Calu3 (cell line): ENCODE measurements at regions not wholly inside any gene's neighbourhood (a gene's known extent, or its start where the extent isn't known, plus 50 kb on each side); places are given as distances from the start of the nearest gene placed in this dataset.

Experiments used
- BruUV-seq: library from RNA; stranded (reverse); fragments of 400-500 nt; replicated peaks from 2 replicates; lab custom pipeline; 2021; lab: Mats Ljungman, UMichigan
- CTCF ChIA-PET: fragments of 300-600 bp; sonication (Branson Sonifier 250); formaldehyde crosslinking; loops from one replicate; lab custom pipeline; 2022; ENCODE audit warnings: antibody characterized with exemption; lab: Charles Lee
- DNase-seq: peaks from one replicate; pipeline ENCODE4 v3.0.0; 2022
- H3K27ac Mint-ChIP-seq: one replicate; pipeline ENCODE4 v1.8.0; 2022; ENCODE audit warnings: mixed read lengths; ENCODE audit not compliant: unreplicated experiment
- H3K27me3 Mint-ChIP-seq: one replicate; pipeline ENCODE4 v1.8.0; 2022; ENCODE audit warnings: mixed read lengths; ENCODE audit not compliant: unreplicated experiment
- H3K36me3 Mint-ChIP-seq: one replicate; pipeline ENCODE4 v1.8.0; 2022; ENCODE audit warnings: mild to moderate bottlenecking, moderate library complexity, mixed read lengths; ENCODE audit not compliant: insufficient read depth, unreplicated experiment
- H3K4me1 Mint-ChIP-seq: one replicate; pipeline ENCODE4 v1.8.0; 2022; ENCODE audit warnings: mild to moderate bottlenecking, low read depth, mixed read lengths; ENCODE audit not compliant: unreplicated experiment
- H3K4me3 Mint-ChIP-seq: one replicate; pipeline ENCODE4 v1.8.0; 2022; ENCODE audit warnings: mild to moderate bottlenecking, low read depth, moderate library complexity, mixed read lengths; ENCODE audit not compliant: unreplicated experiment
- H3K9me3 Mint-ChIP-seq: one replicate; pipeline ENCODE4 v1.8.0; 2022; ENCODE audit warnings: low read depth, mixed read lengths; ENCODE audit not compliant: unreplicated experiment
- intact Hi-C: fragments of 100-400 bp; cut with micrococcal nuclease; formaldehyde crosslinking; loops from one replicate; pipeline ENCODE4 v1.10.0; 2022; ENCODE audit not compliant: unreplicated experiment
- TF ChIP-seq, protein P1 (sequence below): fragments of 200-600 bp; IDR thresholded peaks from one replicate; pipeline ENCODE4 v1.8.0; 2022; ENCODE audit warnings: antibody characterized with exemption; ENCODE audit not compliant: unreplicated experiment

DNA sequence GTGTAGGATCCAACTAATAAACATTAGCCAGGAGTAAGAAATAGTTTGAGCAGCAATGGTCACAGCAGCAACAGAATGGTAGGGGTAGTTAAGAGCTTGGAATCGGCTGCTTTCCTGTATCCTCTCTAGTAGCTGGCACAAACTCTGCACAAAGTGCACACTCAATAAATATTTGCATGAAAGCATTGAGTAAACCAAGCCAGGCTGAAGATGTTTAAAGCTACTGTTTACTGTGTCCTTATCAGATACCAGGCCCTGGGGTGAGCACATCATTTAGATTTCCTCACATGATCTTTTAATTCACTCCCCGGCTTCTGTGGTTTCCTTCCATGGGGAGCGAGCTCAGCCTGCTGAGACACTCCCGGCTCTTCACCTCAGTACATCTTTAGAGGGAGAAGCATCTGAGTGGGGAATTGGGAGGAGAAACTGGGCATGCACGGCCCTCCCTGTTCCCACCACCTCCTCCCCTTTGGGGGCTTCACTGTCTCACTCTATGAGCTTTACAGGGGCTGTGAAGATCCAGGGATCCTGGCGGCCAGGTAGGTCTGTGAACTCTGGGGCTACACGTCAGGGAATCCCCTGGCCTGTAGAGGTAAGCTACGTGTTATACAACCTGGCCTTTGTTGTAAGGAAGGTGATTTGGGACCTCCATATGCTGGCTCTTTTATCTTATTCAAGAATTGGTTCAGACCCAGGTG is 107.2 kb upstream of the VASH1 start:
- peaks cover 98% of the 10 kb centered on the region for H3K27me3 Mint-ChIP-seq

DNA sequence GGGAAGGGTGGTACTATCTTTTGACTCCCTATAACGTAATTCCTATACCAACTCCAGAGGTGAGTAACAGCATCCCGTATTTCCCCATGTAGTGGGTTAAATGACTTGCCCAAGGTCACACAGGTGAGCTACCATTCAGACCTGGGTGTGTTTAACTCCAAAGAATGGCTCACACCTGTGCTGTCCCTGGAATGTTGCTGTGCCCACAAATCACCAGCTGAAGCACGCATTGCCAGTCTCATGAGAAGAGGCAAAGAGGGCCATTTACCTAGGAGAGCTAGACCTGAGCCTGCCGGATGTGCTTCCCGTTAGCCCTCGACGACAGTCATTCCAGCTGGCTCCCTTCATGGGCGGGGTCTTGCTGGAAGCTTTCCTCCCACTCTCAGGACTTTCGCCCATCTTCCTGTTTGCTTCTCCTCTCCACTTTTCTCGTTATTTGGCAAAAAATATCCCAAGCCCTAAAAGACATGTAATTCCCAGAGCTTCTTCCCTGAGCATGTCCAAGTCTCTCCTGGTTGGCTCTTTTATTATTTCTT is 106.6 kb upstream of the VASH1 start:
- no peak overlapping the region for H3K27ac Mint-ChIP-seq
- intact Hi-C loops: no loop called here
- BruUV-seq: no TSS peak
- H3K27me3 Mint-ChIP-seq: peaks cover 98% of the 10 kb centered on the region
- CTCF ChIA-PET: interaction anchor here (0.6 kb wide), 1 partner anchor 974 kb away, joined by 6 read pairs; no protein-coding TSS in a partner anchor
- H3K36me3 Mint-ChIP-seq: peaks cover 5% of the 10 kb centered on the region
- TF ChIP-seq, protein P1, sequence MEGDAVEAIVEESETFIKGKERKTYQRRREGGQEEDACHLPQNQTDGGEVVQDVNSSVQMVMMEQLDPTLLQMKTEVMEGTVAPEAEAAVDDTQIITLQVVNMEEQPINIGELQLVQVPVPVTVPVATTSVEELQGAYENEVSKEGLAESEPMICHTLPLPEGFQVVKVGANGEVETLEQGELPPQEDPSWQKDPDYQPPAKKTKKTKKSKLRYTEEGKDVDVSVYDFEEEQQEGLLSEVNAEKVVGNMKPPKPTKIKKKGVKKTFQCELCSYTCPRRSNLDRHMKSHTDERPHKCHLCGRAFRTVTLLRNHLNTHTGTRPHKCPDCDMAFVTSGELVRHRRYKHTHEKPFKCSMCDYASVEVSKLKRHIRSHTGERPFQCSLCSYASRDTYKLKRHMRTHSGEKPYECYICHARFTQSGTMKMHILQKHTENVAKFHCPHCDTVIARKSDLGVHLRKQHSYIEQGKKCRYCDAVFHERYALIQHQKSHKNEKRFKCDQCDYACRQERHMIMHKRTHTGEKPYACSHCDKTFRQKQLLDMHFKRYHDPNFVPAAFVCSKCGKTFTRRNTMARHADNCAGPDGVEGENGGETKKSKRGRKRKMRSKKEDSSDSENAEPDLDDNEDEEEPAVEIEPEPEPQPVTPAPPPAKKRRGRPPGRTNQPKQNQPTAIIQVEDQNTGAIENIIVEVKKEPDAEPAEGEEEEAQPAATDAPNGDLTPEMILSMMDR: no peak
- no peak overlapping the region for H3K4me3 Mint-ChIP-seq
- peaks cover 9% of the 10 kb centered on the region for H3K4me1 Mint-ChIP-seq
- peaks cover 4% of the 10 kb centered on the region for H3K9me3 Mint-ChIP-seq
- peak; percentile 16 for DNase-seq

More for the DNA sequence above, 107.2 kb upstream of the VASH1 start:
- H3K36me3 Mint-ChIP-seq: peaks cover 5% of the 10 kb centered on the region
- no peak overlapping the region for H3K4me3 Mint-ChIP-seq
- TF ChIP-seq, protein P1: no peak
- no TSS peak for BruUV-seq
- H3K9me3 Mint-ChIP-seq: peaks cover 4% of the 10 kb centered on the region
- intact Hi-C loops: no loop called here
- DNase-seq: no peak
- peaks cover 9% of the 10 kb centered on the region for H3K4me1 Mint-ChIP-seq
- CTCF ChIA-PET: interaction anchor here (0.6 to 1.3 kb wide), 2 partner anchors 139 to 974 kb away, joined by 3 to 6 read pairs; no protein-coding TSS in a partner anchor
- no peak overlapping the region for H3K27ac Mint-ChIP-seq

DNA sequence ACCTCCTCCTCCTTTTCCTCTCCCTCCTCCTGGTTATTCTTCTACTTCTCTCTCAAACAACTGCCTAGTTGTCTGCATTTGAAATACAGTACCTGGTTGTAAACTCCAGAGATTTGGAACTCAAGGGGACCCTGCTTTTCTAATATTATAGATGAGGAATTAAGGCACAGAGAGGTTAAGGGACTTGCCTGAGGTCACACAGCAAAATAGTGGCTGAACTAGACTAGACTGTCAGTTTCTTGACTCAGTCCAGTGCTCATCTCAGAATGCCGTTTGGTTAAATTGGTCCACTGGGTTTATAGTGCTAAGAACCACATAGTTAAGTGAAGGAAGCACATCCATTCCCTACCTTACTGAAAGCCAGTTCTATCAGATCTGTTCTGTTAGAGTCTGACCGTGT is 105.9 kb upstream of the VASH1 start:
- H3K4me1 Mint-ChIP-seq: peaks cover 9% of the 10 kb centered on the region
- BruUV-seq: no TSS peak
- CTCF ChIA-PET: no interaction called here
- TF ChIP-seq, protein P1: no peak
- H3K4me3 Mint-ChIP-seq: no peak overlapping the region
- peaks cover 4% of the 10 kb centered on the region for H3K9me3 Mint-ChIP-seq
- peaks cover 98% of the 10 kb centered on the region for H3K27me3 Mint-ChIP-seq
- intact Hi-C loops: no loop called here
- DNase-seq: no peak
- no peak overlapping the region for H3K27ac Mint-ChIP-seq
- peaks cover 2% of the 10 kb centered on the region for H3K36me3 Mint-ChIP-seq

DNA sequence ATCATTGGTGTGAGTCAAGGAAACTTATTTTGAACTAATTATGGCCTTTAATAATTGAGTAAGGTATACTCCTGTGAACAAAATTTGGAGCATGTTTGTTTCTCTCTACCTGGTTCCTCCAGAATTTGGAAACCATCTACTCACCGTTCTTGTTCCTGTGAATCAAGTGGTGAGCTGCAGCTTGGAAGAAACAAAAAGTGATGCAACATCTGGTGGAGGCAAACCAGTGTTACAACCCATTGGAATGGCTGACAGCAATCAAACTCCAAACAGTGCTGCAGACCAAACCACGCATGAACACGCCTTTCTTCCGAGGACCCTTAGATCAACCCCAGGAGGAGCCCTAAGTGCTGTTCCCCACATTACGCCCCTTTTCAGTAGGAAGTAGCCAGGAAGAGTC is 104.7 kb upstream of the VASH1 start:
- Mint-ChIP-seq H3K4me1 (peaks cover 9% of the 10 kb centered on the region), H3K27me3 (peaks cover 98% of the 10 kb centered on the region), H3K27ac (no peak overlapping the region), H3K36me3 (no peaks in the 10 kb centered on the region), H3K9me3 (peaks cover 4% of the 10 kb centered on the region), H3K4me3 (no peak overlapping the region)
- TF ChIP-seq, protein P1: no peak
- intact Hi-C loops: no loop called here
- CTCF ChIA-PET: no interaction called here
- DNase-seq: no peak
- no TSS peak for BruUV-seq
